ENCODE measurements at regions not wholly inside any gene's neighbourhood (a gene's known extent, or its start where the extent isn't known, plus 50 kb on each side); places are given as distances from the start of the nearest gene placed in this dataset.

DNA sequence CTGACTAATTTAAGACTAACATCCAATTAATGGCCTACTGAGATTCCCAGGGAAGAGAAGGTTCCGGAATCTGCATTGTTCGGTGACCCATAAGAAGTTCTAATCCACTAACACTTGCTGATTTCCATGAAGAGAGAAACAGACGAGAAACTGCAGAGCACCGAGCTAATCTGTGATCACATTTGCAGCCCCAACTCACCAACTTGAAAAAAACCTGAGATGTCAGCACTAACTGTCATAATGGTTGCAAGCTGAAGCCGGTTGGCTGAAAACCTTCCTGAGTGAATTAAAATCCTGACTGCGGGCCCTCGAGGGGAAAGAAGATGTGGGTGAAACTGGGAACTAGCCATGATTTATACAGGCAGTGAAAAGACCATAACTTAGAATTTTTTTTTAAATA, 204.8 kb upstream of the IGF1R start:
- ATAC-seq (ENCODE audit: low read depth in 2 of 2): no peak
- H3K4me1 Mint-ChIP-seq: peaks cover 0 to 4% (median 0%) of the 10 kb centered on the region in 3 donors
- peaks cover 10 to 50% (median 48%) of the 10 kb centered on the region in 3 donors for H3K27me3 Mint-ChIP-seq
- H3K4me3 Mint-ChIP-seq: no peak overlapping the region
- H3K9me3 Mint-ChIP-seq: peaks cover 0 to 2% (median 0%) of the 10 kb centered on the region in 7 donors
- H3K27ac Mint-ChIP-seq: peak overlapping the region in 1 of 6 donors; percentile 46
- no peaks in the 10 kb centered on the region for H3K36me3 Mint-ChIP-seq
- DNase-seq: no peak

DNA sequence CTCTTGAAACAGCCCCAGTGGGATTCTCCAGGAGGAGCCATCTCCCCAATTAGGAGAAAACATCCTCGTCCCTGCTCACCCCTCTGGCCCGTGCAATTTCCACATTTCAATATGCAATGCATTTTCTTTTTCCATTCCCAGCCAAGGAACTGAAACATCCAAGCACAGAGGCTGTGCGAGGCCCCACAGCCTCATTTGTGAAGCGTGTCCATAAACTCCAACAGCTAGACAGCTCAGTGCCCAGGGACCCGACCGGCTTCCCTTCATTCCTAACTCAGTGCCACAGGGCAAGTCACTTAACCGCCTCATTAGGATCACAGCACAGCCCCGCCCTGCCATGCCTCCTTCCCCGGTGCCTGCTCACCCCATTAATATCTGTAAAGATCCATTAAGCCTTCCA, 204.2 kb upstream of the IGF1R start:
- ATAC-seq (ENCODE audit: low read depth in 2 of 2) (no peak), DNase-seq (no peak)
- H3K27me3 Mint-ChIP-seq: peaks cover 10 to 50% (median 48%) of the 10 kb centered on the region in 3 donors
- peaks cover 0 to 4% (median 0%) of the 10 kb centered on the region in 3 donors for H3K4me1 Mint-ChIP-seq
- H3K36me3 Mint-ChIP-seq: no peaks in the 10 kb centered on the region
- no peak overlapping the region for H3K4me3 Mint-ChIP-seq
- peaks cover 0 to 2% (median 0%) of the 10 kb centered on the region in 7 donors for H3K9me3 Mint-ChIP-seq
- no peak overlapping the region for H3K27ac Mint-ChIP-seq

DNA sequence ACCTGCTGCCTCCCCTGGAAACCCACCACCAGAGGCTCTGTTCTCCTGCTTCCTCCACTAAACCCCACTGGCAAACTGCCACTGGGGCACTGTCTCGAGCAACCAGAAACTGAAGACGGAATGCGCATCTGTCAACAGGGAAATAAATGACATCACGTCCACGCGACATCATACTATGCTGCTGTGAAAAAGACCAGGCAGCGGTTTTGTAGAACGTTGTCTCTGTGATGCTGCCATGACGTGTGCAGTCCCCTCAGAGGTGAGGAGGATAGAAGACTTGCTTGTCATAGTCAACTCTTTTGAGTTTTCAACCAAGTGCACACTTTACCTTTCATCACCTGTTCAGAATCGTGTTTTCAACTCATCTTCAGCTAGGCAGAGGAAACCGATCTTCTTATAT, 203.0 kb upstream of the IGF1R start:
- H3K4me1 Mint-ChIP-seq: peaks cover 0 to 4% (median 0%) of the 10 kb centered on the region in 3 donors
- H3K4me3 Mint-ChIP-seq: no peak overlapping the region

GRCh38 chr15:98446083-98446482, 202.3 kb upstream of the IGF1R start:
- Mint-ChIP-seq H3K4me3 (no peak overlapping the region), H3K4me1 (peaks cover 0 to 4% (median 0%) of the 10 kb centered on the region in 3 donors), H3K36me3 (no peaks in the 10 kb centered on the region), H3K27me3 (peaks cover 10 to 43% (median 38%) of the 10 kb centered on the region in 3 donors), H3K9me3 (peaks cover 0 to 2% (median 0%) of the 10 kb centered on the region in 7 donors), H3K27ac (no peak overlapping the region)
- ATAC-seq (ENCODE audit: low read depth in 2 of 2): no peak
- no peak for DNase-seq

More for the DNA sequence above, 203.0 kb upstream of the IGF1R start:
- no peak for ATAC-seq (ENCODE audit: low read depth in 2 of 2)
- no peaks in the 10 kb centered on the region for H3K36me3 Mint-ChIP-seq
- no peak overlapping the region for H3K27ac Mint-ChIP-seq
- DNase-seq: no peak
- H3K27me3 Mint-ChIP-seq: peaks cover 10 to 43% (median 42%) of the 10 kb centered on the region in 3 donors
- H3K9me3 Mint-ChIP-seq: peaks cover 0 to 2% (median 0%) of the 10 kb centered on the region in 7 donors

GRCh38 chr15:98447069-98447468, 201.3 kb upstream of the IGF1R start:
- Mint-ChIP-seq H3K9me3 (peaks cover 0 to 2% (median 0%) of the 10 kb centered on the region in 7 donors), H3K4me1 (no peaks in the 10 kb centered on the region), H3K36me3 (no peaks in the 10 kb centered on the region), H3K27me3 (peaks cover 10 to 36% (median 32%) of the 10 kb centered on the region in 3 donors), H3K27ac (no peak overlapping the region), H3K4me3 (no peak overlapping the region)
- no peak for ATAC-seq (ENCODE audit: low read depth in 2 of 2)
- no peak for DNase-seq

DNA sequence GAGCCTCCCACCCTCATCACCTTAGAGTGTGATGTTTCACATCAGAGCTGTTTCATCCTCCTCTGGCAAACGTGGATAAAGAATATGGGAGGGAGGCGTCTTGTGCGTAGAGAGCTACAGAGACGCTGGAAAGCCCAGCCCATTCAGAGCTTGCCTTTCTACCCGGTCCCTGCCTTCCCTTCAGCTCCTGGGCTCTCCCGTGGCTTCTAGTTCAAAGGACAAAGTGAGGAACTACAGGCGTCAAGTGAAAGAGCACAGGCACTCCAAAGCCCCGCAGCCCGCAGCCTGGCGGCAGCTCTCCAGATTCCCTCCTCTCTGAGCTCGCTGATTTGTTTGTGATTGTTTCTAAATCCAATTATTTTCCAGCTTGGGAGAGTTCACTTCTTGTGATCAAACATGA, 197.1 kb upstream of the IGF1R start:
- Mint-ChIP-seq H3K4me1 (no peaks in the 10 kb centered on the region), H3K36me3 (no peaks in the 10 kb centered on the region), H3K9me3 (peaks cover 0 to 2% (median 0%) of the 10 kb centered on the region in 7 donors), H3K27ac (no peak overlapping the region), H3K27me3 (peaks cover 0 to 23% (median 9%) of the 10 kb centered on the region in 3 donors), H3K4me3 (no peak overlapping the region)
- DNase-seq: no peak
- ATAC-seq (ENCODE audit: low read depth in 2 of 2): no peak

GRCh38 chr15:98452238-98452637, 196.1 kb upstream of the IGF1R start:
- DNase-seq (no peak), ATAC-seq (ENCODE audit: low read depth in 2 of 2) (no peak)
- H3K4me3 Mint-ChIP-seq: no peak overlapping the region
- peaks cover 4 to 24% (median 7%) of the 10 kb centered on the region in 3 donors for H3K27me3 Mint-ChIP-seq
- peaks cover 0 to 2% (median 0%) of the 10 kb centered on the region in 7 donors for H3K9me3 Mint-ChIP-seq
- H3K4me1 Mint-ChIP-seq: no peaks in the 10 kb centered on the region
- H3K27ac Mint-ChIP-seq: no peak overlapping the region
- no peaks in the 10 kb centered on the region for H3K36me3 Mint-ChIP-seq

- ATAC-seq (ENCODE audit: low read depth in 2 of 2): no peak
- peaks cover 21 to 43% (median 34%) of the 10 kb centered on the region in 3 donors for H3K27me3 Mint-ChIP-seq
Measured at GRCh38 chr15:98455904-98456303, 192.4 kb upstream of the IGF1R start.

DNA sequence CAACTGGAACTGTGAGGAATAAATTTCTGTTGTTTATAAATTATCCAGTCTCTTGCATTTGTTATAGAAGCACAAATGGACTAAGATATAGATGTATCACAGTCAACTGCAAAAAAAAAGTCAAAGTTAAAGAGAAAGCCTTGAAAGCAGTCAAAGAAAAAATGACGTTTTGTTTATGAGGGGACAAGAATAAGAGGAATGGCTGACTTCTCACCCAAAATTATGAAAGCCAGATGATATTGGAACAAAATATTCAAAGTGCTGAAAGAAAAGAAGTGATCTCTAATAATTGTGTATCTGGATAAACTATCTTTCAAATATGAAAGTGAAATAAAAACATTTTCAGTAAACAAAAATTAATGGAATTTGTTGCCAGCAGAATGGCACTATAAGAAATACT, 171.8 kb upstream of the IGF1R start:
- no peak for ATAC-seq (ENCODE audit: low read depth in 2 of 2)
- no peaks in the 10 kb centered on the region for H3K4me1 Mint-ChIP-seq
- no peak for DNase-seq
- H3K4me3 Mint-ChIP-seq: no peak overlapping the region
- H3K27me3 Mint-ChIP-seq: peaks cover 0 to 7% (median 4%) of the 10 kb centered on the region in 3 donors
- H3K27ac Mint-ChIP-seq: no peak overlapping the region
- peaks cover 0 to 42% (median 29%) of the 10 kb centered on the region in 7 donors for H3K9me3 Mint-ChIP-seq
- peaks cover 9 to 13% of the 10 kb centered on the region in 2 donors for H3K36me3 Mint-ChIP-seq

More at GRCh38 chr15:98455904-98456303, 192.4 kb upstream of the IGF1R start:
- no peak overlapping the region for H3K27ac Mint-ChIP-seq
- H3K4me1 Mint-ChIP-seq: no peaks in the 10 kb centered on the region
- H3K9me3 Mint-ChIP-seq: peaks cover 0 to 6% (median 0%) of the 10 kb centered on the region in 7 donors
- no peak overlapping the region for H3K4me3 Mint-ChIP-seq
- DNase-seq: no peak
- H3K36me3 Mint-ChIP-seq: no peaks in the 10 kb centered on the region

DNA sequence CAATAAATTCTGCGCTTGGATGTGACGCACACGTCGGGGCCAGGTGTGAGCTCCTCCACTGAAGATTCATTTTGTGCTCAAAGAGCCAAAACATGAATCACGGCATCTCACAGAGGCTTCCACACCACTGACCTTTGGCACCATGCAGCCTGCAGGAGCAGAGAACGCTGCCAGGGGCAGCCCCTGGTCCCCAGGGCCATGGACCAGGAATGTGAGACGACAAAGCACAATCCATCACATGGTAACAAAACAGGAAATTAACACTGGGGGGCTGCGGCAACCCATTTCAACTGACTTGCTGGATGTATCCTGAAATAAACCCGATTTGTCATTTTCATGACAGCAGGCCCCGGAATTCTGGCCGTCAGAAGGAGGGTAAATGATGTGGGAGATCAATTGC, 167.5 kb upstream of the IGF1R start:
- Mint-ChIP-seq H3K36me3 (peaks cover 5 to 13% of the 10 kb centered on the region in 2 donors), H3K27me3 (peaks cover 0 to 16% (median 4%) of the 10 kb centered on the region in 3 donors), H3K27ac (no peak overlapping the region), H3K9me3 (peaks cover 0 to 38% (median 32%) of the 10 kb centered on the region in 7 donors), H3K4me3 (no peak overlapping the region), H3K4me1 (no peaks in the 10 kb centered on the region)
- ATAC-seq (ENCODE audit: low read depth in 2 of 2): no peak
- DNase-seq: no peak

DNA sequence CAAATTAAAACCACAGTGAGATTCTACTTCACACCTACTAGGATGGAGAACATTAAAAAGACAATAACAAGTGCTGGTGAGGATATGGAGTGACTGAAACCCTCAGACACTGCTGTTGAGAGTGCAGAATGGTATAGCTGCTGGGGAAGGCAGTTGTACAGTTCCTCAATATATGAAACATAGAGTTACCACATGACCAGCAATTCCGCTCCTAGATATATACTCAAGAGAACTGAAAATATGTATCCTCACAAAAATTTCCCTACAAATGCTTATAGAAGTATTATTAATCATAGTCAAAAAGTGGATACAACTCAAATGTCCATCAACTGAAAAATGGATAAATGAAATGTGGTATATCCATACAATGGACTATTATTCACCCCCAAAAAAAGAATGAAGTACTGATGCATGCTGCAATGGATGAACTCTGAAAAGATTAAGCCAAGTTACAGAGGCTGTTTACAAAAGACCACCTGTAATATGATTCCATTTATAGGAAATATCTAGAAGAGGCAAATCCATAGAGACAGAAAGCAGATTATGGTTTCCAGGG, 164.7 kb upstream of the IGF1R start:
- ATAC-seq (ENCODE audit: low read depth in 2 of 2) (no peak), DNase-seq (no peak)
- no peak overlapping the region for H3K27ac Mint-ChIP-seq
- no peak overlapping the region for H3K4me3 Mint-ChIP-seq
- no peaks in the 10 kb centered on the region for H3K36me3 Mint-ChIP-seq
- peaks cover 0 to 20% (median 16%) of the 10 kb centered on the region in 7 donors for H3K9me3 Mint-ChIP-seq
- H3K27me3 Mint-ChIP-seq: peaks cover 4 to 25% (median 7%) of the 10 kb centered on the region in 3 donors
- H3K4me1 Mint-ChIP-seq: no peaks in the 10 kb centered on the region

DNA sequence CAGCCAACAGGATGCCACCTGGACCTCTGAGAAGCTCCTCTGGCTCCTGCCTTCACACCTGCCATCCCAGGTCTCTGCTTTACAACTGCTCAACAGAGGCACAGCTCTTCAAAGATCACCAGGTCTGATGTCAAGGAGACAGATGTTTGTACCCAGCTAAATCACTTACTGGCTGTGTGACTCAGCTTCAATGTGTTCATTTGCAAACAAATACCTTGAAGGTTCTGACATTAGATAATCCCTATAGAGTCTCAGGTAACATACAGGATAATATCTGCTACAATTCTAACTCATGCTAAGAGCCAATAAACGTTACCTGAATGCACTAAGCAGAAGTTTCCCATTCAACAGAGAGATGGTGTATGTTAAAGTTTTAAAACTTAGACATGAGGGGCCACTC, 163.4 kb upstream of the IGF1R start:
- ATAC-seq (ENCODE audit: low read depth in 2 of 2): no peak
- H3K27ac Mint-ChIP-seq: no peak overlapping the region
- peaks cover 0 to 20% (median 16%) of the 10 kb centered on the region in 7 donors for H3K9me3 Mint-ChIP-seq
- no peak for DNase-seq
- no peaks in the 10 kb centered on the region for H3K36me3 Mint-ChIP-seq
- peaks cover 4 to 21% (median 7%) of the 10 kb centered on the region in 3 donors for H3K27me3 Mint-ChIP-seq
- no peaks in the 10 kb centered on the region for H3K4me1 Mint-ChIP-seq
- H3K4me3 Mint-ChIP-seq: no peak overlapping the region

DNA sequence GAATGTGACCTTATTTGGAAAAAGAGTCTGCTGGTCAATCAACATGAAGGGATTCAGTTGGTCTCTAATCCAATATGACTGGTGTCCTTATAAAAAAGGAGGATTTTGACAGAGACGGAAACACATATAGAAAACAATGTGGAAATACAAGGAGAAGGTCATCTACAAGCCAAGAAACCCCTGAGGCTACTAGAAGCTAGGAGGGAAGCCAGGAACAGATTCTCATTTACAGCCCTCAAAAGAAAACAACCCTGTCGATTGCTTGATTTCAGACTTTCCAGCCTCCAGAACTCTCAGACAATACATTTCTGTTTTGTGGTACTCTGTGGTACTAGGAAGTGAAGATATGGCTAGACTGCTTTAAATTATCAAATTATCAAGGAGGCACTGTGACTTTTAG, 162.9 kb upstream of the IGF1R start:
- DNase-seq (no peak), ATAC-seq (ENCODE audit: low read depth in 2 of 2) (no peak)
- no peaks in the 10 kb centered on the region for H3K4me1 Mint-ChIP-seq
- H3K4me3 Mint-ChIP-seq: no peak overlapping the region
- H3K27me3 Mint-ChIP-seq: peaks cover 4 to 23% (median 7%) of the 10 kb centered on the region in 3 donors
- H3K27ac Mint-ChIP-seq: no peak overlapping the region
- H3K36me3 Mint-ChIP-seq: no peaks in the 10 kb centered on the region
- peaks cover 0 to 20% (median 16%) of the 10 kb centered on the region in 7 donors for H3K9me3 Mint-ChIP-seq

- DNase-seq (no peak), ATAC-seq (ENCODE audit: low read depth in 2 of 2) (no peak)
- H3K9me3 Mint-ChIP-seq: peaks cover 2 to 19% (median 10%) of the 10 kb centered on the region in 7 donors
- H3K4me1 Mint-ChIP-seq: no peaks in the 10 kb centered on the region
- no peak overlapping the region for H3K4me3 Mint-ChIP-seq
- H3K27ac Mint-ChIP-seq: no peak overlapping the region
- H3K27me3 Mint-ChIP-seq: peaks cover 3 to 12% (median 10%) of the 10 kb centered on the region in 3 donors
- peaks cover 0 to 6% of the 10 kb centered on the region in 2 donors for H3K36me3 Mint-ChIP-seq
Measured at GRCh38 chr15:98493966-98494511, 154.3 kb upstream of the IGF1R start.

Data from naive B cell (primary cell).